ENCODE measurements at regions not wholly inside any gene's neighbourhood (a gene's known extent, or its start where the extent isn't known, plus 50 kb on each side); places are given as distances from the start of the nearest gene placed in this dataset.

DNA sequence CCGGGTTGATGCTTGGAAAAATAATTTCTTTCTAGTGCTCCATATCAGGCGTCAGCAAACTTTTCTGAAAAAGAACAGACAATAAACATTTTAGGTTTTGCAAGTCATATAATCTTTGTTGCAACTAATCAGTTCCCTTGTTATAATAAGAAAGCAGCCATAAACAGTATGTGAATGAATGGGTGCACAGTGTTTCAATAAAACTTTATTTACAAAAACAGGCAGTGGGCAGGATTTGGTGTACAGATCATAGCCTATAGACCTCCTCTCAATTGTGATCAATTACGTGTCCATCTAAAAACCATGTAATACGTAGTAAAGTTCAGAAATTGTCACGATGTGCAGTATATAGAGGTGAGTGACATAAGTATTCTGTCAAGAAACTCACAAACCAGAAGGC, 143.4 kb downstream of the AREG start:
- ATAC-seq, result no peak
- TF ChIP-seq EP300 (IDR thresholded peaks at IDR 0.05), result no peak
- no peak for TF ChIP-seq POLR2A (IDR thresholded peaks at IDR 0.05)
- TF ChIP-seq POLR2AphosphoS5 (IDR thresholded peaks at IDR 0.05), result no peak
- TF ChIP-seq, protein P1, sequence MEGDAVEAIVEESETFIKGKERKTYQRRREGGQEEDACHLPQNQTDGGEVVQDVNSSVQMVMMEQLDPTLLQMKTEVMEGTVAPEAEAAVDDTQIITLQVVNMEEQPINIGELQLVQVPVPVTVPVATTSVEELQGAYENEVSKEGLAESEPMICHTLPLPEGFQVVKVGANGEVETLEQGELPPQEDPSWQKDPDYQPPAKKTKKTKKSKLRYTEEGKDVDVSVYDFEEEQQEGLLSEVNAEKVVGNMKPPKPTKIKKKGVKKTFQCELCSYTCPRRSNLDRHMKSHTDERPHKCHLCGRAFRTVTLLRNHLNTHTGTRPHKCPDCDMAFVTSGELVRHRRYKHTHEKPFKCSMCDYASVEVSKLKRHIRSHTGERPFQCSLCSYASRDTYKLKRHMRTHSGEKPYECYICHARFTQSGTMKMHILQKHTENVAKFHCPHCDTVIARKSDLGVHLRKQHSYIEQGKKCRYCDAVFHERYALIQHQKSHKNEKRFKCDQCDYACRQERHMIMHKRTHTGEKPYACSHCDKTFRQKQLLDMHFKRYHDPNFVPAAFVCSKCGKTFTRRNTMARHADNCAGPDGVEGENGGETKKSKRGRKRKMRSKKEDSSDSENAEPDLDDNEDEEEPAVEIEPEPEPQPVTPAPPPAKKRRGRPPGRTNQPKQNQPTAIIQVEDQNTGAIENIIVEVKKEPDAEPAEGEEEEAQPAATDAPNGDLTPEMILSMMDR (IDR thresholded peaks at IDR 0.05), result no peak
- H3K27me3 ChIP-seq, result no peaks in the 10 kb centered on the region
- 86 to 87% methylated on average over 3 to 5 of the region's 5 CpGs for WGBS, 2 donors (ENCODE audit: low coverage in 1 of 2)
- H3K9me3 ChIP-seq, result no peaks in the 10 kb centered on the region
- H3K27ac ChIP-seq, result no peak overlapping the region
- peaks cover 0 to 3% (median 0%) of the 10 kb centered on the region in 3 donors for H3K4me1 ChIP-seq
- no peak overlapping the region for H3K4me3 ChIP-seq
- H3K36me3 ChIP-seq, result no peaks in the 10 kb centered on the region

DNA sequence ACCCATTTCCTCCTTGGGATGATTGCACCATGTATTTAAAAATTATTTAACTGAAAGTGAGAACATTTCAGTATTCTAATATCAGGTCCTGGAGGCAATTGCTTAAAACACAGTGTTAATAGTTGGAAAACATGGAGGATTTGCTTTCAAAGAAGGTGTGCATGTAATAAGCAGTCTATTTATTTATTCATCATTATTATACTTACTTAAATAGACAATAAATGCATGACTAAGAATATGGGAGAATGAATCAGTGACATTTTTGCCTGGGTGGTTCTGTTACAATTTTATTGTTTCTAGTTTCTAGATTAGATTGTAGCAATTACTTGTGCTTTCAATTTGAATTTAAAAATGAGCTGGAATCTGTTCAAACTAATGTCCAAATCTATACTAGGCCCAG, 145.5 kb downstream of the AREG start:
- Histone ChIP-seq H3K27me3 (no peaks in the 10 kb centered on the region), H3K4me1 (no peaks in the 10 kb centered on the region), H3K9me3 (no peaks in the 10 kb centered on the region), H3K36me3 (no peaks in the 10 kb centered on the region), H3K27ac (no peak overlapping the region), H3K4me3 (no peak overlapping the region)
- TF ChIP-seq POLR2AphosphoS5 (IDR thresholded peaks at IDR 0.05) (no peak), POLR2A (IDR thresholded peaks at IDR 0.05) (no peak), EP300 (IDR thresholded peaks at IDR 0.05) (no peak)
- TF ChIP-seq, protein P1 (IDR thresholded peaks at IDR 0.05), result no peak
- no peak for ATAC-seq

DNA sequence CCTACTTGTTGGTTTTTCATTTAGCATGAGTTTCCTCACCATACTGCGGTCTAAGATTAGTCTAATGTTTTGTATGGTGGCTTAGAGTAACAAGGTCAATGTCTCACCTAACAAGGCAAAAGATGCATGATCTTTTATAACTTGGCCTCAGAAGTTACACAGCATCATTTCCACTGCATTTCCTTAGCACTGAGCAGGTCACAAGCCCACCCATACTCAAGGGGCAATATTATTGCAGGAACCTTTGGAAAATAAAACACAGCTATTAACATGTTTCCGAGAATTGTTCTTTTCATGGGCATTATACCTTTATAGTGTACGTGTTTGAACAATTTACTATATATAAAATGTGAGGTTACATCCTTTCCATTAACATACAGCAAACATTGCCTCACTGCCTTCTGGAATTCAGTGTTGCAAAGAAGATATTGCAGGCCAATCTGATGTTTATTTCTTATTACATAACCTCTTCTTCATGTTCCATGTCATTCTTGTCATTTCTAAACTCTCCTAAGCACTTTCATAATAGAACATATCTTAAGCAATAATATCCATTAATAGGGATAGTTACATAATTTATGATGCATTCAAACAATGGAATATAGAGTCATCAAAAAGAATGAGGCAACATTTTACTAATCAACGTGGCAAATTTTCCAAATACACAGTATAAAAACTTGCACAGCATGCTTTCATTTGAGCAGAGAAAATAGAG, 153.8 kb downstream of the AREG start:
- no peak overlapping the region for H3K4me3 ChIP-seq
- 72 to 84% methylated on average over 4 of the region's 4 CpGs for WGBS, 2 donors (ENCODE audit: low coverage in 1 of 2)
- H3K27ac ChIP-seq, result no peak overlapping the region
- peak; percentile 22 for ATAC-seq
- no peaks in the 10 kb centered on the region for H3K27me3 ChIP-seq
- no peaks in the 10 kb centered on the region for H3K4me1 ChIP-seq
- no peaks in the 10 kb centered on the region for H3K36me3 ChIP-seq
- TF ChIP-seq POLR2A (IDR thresholded peaks at IDR 0.05), result no peak
- H3K9me3 ChIP-seq, result peaks cover 0 to 4% (median 0%) of the 10 kb centered on the region in 3 donors

DNA sequence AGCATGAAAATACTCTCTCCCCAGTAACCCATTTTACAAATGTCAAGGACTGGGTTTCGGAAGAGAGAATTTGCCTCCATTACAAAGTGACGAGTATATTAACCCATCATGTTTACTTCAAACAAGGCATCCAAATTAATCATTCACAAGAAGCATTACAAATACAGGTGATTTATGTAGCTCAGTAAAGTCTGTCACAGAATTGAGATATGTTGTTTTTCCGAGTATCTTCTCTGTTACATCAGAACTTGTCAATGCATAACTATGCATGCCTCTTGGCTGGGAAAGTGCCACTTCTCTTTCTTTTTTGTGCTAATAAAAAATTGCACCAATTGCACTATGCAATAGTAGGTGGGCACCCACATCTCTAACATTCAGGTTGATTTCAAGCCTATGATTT, 158.2 kb downstream of the AREG start:
- 69 to 85% methylated on average over 3 of the region's 3 CpGs for WGBS, 2 donors (ENCODE audit: low coverage in 1 of 2)
- no peak for ATAC-seq
- no peaks in the 10 kb centered on the region for H3K27me3 ChIP-seq
- no peak overlapping the region for H3K4me3 ChIP-seq
- TF ChIP-seq EP300 (IDR thresholded peaks at IDR 0.05), result no peak
- TF ChIP-seq POLR2AphosphoS5 (IDR thresholded peaks at IDR 0.05), result no peak
- no peak for TF ChIP-seq POLR2A (IDR thresholded peaks at IDR 0.05)
- TF ChIP-seq, protein P1 (IDR thresholded peaks at IDR 0.05), result no peak
- no peaks in the 10 kb centered on the region for H3K36me3 ChIP-seq
- no peaks in the 10 kb centered on the region for H3K9me3 ChIP-seq
- H3K27ac ChIP-seq, result no peak overlapping the region
- no peaks in the 10 kb centered on the region for H3K4me1 ChIP-seq

DNA sequence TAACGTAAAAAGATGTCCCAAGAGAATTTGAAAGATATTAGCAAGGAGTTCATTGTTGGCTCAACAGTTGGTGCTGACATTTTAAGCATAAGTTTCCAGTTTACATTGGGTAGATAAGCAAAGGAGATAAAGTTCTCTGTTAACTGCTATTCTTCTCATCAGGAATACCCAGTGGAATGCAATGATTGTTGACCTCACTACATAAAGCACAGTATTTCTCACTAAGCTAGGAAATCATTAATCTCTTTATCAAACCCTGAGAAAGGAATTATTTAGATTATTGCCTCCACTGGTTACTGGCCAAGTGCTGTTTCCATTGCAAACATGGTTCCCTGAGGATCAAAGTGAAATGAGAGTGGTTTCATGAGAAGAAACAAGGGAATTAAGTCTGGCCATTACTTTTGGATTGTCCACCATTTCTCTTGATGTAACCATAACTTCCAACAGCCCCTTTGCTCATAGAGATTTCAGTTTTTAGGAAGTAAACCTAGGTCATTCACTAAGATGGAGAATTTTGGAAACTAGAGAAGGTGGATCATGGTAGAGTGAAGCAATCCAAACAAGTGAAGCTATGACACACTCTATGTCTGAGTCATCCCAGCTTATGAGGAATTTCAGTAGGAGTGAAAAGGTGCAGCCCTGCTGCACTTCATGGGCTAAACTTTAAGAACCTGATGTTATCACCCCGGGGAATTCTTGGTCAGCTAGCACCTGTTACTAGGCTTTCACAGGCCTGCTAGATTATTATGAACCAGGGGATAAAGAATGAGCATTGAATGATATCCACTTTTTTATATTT, 163.4 kb downstream of the AREG start:
- Histone ChIP-seq H3K36me3 (no peaks in the 10 kb centered on the region), H3K4me1 (no peaks in the 10 kb centered on the region), H3K27ac (no peak overlapping the region), H3K4me3 (no peak overlapping the region), H3K27me3 (no peaks in the 10 kb centered on the region), H3K9me3 (no peaks in the 10 kb centered on the region)
- WGBS, 2 donors (ENCODE audit: low coverage in 1 of 2), result 74 to 94% methylated on average over 2 of the region's 2 CpGs
- no peak for ATAC-seq
- TF ChIP-seq, protein P1 (IDR thresholded peaks at IDR 0.05), result no peak
- TF ChIP-seq POLR2A (IDR thresholded peaks at IDR 0.05) (no peak), EP300 (IDR thresholded peaks at IDR 0.05) (no peak), POLR2AphosphoS5 (IDR thresholded peaks at IDR 0.05) (no peak)

Measured in gastroesophageal sphincter (tissue), 4 donors.